ENCODE measurements at regions not wholly inside any gene's neighbourhood (a gene's known extent, or its start where the extent isn't known, plus 50 kb on each side); places are given as distances from the start of the nearest gene placed in this dataset.

GRCh38 chr2:199018826-199019225 lies 438.9 kb downstream of the SATB2 start:
- Histone ChIP-seq H3K27me3 (ENCODE audit: control insufficient read depth, insufficient read depth, low read length) (no peaks in the 10 kb centered on the region), H3K4me3 (ENCODE audit: low read depth, low read length) (no peak overlapping the region), H3K36me3 (ENCODE audit: control insufficient read depth, insufficient read depth, low read length) (no peaks in the 10 kb centered on the region)
- TF ChIP-seq CTCF (IDR thresholded peaks at IDR 0.05; ENCODE audit: insufficient read depth, low read length, poor library complexity, severe bottlenecking) = no peak
- DNase-seq (ENCODE audit: low read depth) = no peak

GRCh38 chr2:199015072-199015471 lies 442.7 kb downstream of the SATB2 start:
- Histone ChIP-seq H3K27me3 (ENCODE audit: control insufficient read depth, insufficient read depth, low read length) (no peaks in the 10 kb centered on the region), H3K4me3 (ENCODE audit: low read depth, low read length) (no peak overlapping the region), H3K36me3 (ENCODE audit: control insufficient read depth, insufficient read depth, low read length) (no peaks in the 10 kb centered on the region)
- TF ChIP-seq CTCF (IDR thresholded peaks at IDR 0.05; ENCODE audit: insufficient read depth, low read length, poor library complexity, severe bottlenecking) = no peak
- DNase-seq (ENCODE audit: low read depth) = no peak

- Histone ChIP-seq H3K4me3 (ENCODE audit: low read depth, low read length) (no peak overlapping the region), H3K36me3 (ENCODE audit: control insufficient read depth, insufficient read depth, low read length) (no peaks in the 10 kb centered on the region), H3K27me3 (ENCODE audit: control insufficient read depth, insufficient read depth, low read length) (no peaks in the 10 kb centered on the region)
- no peak for TF ChIP-seq CTCF (IDR thresholded peaks at IDR 0.05; ENCODE audit: insufficient read depth, low read length, poor library complexity, severe bottlenecking)
- no peak for DNase-seq (ENCODE audit: low read depth)
Measured at GRCh38 chr2:199014226-199014625, 443.5 kb downstream of the SATB2 start.

GRCh38 chr2:199011908-199012307 lies 445.8 kb downstream of the SATB2 start:
- Histone ChIP-seq H3K27me3 (ENCODE audit: control insufficient read depth, insufficient read depth, low read length) (no peaks in the 10 kb centered on the region), H3K36me3 (ENCODE audit: control insufficient read depth, insufficient read depth, low read length) (no peaks in the 10 kb centered on the region), H3K4me3 (ENCODE audit: low read depth, low read length) (no peak overlapping the region)
- no peak for TF ChIP-seq CTCF (IDR thresholded peaks at IDR 0.05; ENCODE audit: insufficient read depth, low read length, poor library complexity, severe bottlenecking)
- no peak for DNase-seq (ENCODE audit: low read depth)

- Histone ChIP-seq H3K36me3 (ENCODE audit: control insufficient read depth, insufficient read depth, low read length) (no peaks in the 10 kb centered on the region), H3K27me3 (ENCODE audit: control insufficient read depth, insufficient read depth, low read length) (no peaks in the 10 kb centered on the region), H3K4me3 (ENCODE audit: low read depth, low read length) (no peak overlapping the region)
- no peak for DNase-seq (ENCODE audit: low read depth)
- no peak for TF ChIP-seq CTCF (IDR thresholded peaks at IDR 0.05; ENCODE audit: insufficient read depth, low read length, poor library complexity, severe bottlenecking)
Measured at GRCh38 chr2:198994678-198995077, 463.1 kb downstream of the SATB2 start.

GRCh38 chr2:198991431-198991830 lies 466.3 kb downstream of the SATB2 start:
- no peak overlapping the region for H3K4me3 ChIP-seq (ENCODE audit: low read depth, low read length)
- H3K36me3 ChIP-seq (ENCODE audit: control insufficient read depth, insufficient read depth, low read length) = no peaks in the 10 kb centered on the region
- DNase-seq (ENCODE audit: low read depth) = no peak
- no peak for TF ChIP-seq CTCF (IDR thresholded peaks at IDR 0.05; ENCODE audit: insufficient read depth, low read length, poor library complexity, severe bottlenecking)
- H3K27me3 ChIP-seq (ENCODE audit: control insufficient read depth, insufficient read depth, low read length) = no peaks in the 10 kb centered on the region
